ENCODE measurements at regions not wholly inside any gene's neighbourhood (a gene's known extent, or its start where the extent isn't known, plus 50 kb on each side); places are given as distances from the start of the nearest gene placed in this dataset.

GRCh38 chr10:10845185-10845584 is 172.5 kb upstream of the CELF2 start:
- no peak overlapping the region for H3K4me2 ChIP-seq (ENCODE audit: low read depth, low read length)
- no peak overlapping the region for H3K4ac ChIP-seq (ENCODE audit: low read depth, low read length)
- H2AK9ac ChIP-seq (replicated peaks; ENCODE audit: low read depth, low read length, poor library complexity) = no peak overlapping the region
- no peak overlapping the region for H4K5ac ChIP-seq (ENCODE audit: low read depth, low read length)
- no peaks in the 10 kb centered on the region; the same call in 1 of the 2 replicates for H3K27me3 ChIP-seq (ENCODE audit: control insufficient read depth, insufficient read depth, low read length)
- no peaks in the 10 kb centered on the region for H3K36me3 ChIP-seq (ENCODE audit: control insufficient read depth, insufficient read depth, low read length)
- H3K56ac ChIP-seq (ENCODE audit: extremely low read depth, insufficient read depth, low read length) = no peak overlapping the region
- CTCF ChIA-PET = no interaction called here
- no peaks in the 10 kb centered on the region for H3K79me1 ChIP-seq (ENCODE audit: low read depth in 1 of 2, low read length in 2 of 2)
- intact Hi-C loops (cut with micrococcal nuclease) = no loop called here
- TF ChIP-seq MAZ (IDR thresholded peaks at IDR 0.05; ENCODE audit: borderline replicate concordance, low read depth, low read length) (no peak), RFX5 (IDR thresholded peaks at IDR 0.05; ENCODE audit: low read depth, low read length) (no peak), ELK1 (IDR thresholded peaks at IDR 0.05; ENCODE audit: borderline replicate concordance, low read depth, low read length) (no peak), USF2 (IDR thresholded peaks at IDR 0.05; ENCODE audit: low read depth, low read length) (no peak), MXI1 (IDR thresholded peaks at IDR 0.05; ENCODE audit: borderline replicate concordance, low read depth, low read length) (no peak), CHD1 (IDR thresholded peaks at IDR 0.05; ENCODE audit: low read depth, low read length) (no peak), FOS (IDR thresholded peaks at IDR 0.05; ENCODE audit: low read depth, low read length) (no peak)
- POLR2A ChIA-PET (ENCODE audit: unreplicated experiment) = no interaction called here
- in situ Hi-C loops (cut with MboI; ENCODE audit: low sequenced_read_pairs) = no loop called here
- no peak overlapping the region for H2AFZ ChIP-seq (replicated peaks; ENCODE audit: low read length, poor library complexity)
- no peak overlapping the region for H4K91ac ChIP-seq (ENCODE audit: insufficient read depth, low read depth, low read length)
- DNase-seq (no peak), ATAC-seq (ENCODE audit: low read depth) (no peak)
- no peak overlapping the region for H3K9ac ChIP-seq (ENCODE audit: low read depth, low read length)
- no peak overlapping the region for H3K18ac ChIP-seq (ENCODE audit: low read depth, low read length)
- dilution Hi-C loops (cut with HindIII; ENCODE audit: low sequenced_read_pairs, unreplicated experiment) = no loop called here
- no peak overlapping the region for H3K23ac ChIP-seq (ENCODE audit: low read depth, low read length)
- H4K20me1 ChIP-seq (ENCODE audit: insufficient read depth, low read length) = no peaks in the 10 kb centered on the region
- H3K14ac ChIP-seq (replicated peaks; ENCODE audit: low read depth, low read length) = no peak overlapping the region
- H2BK5ac ChIP-seq (ENCODE audit: low read depth, low read length, poor library complexity, severe bottlenecking) = no peak overlapping the region
- H2BK120ac ChIP-seq (ENCODE audit: low read depth, low read length) = no peak overlapping the region
- no peak overlapping the region for H3K4me3 ChIP-seq (ENCODE audit: insufficient read depth, low read depth, low read length)
- BruUV-seq (replicated peaks) = no TSS peak
- no peak overlapping the region for H4K8ac ChIP-seq (ENCODE audit: low read depth in 2 of 2, low read length in 2 of 2)
- no peak overlapping the region for H2BK20ac ChIP-seq (ENCODE audit: low read depth, low read length)
- no CpG with 5 or more reads among the region's 2 CpGs for WGBS, 2 experiments (ENCODE audit: extremely low coverage in 2 of 2, insufficient read length in 1 of 2)
- H3K4me1 ChIP-seq (ENCODE audit: control insufficient read depth, insufficient read depth, low read length) = no peaks in the 10 kb centered on the region
- H3K9me3 ChIP-seq (ENCODE audit: control insufficient read depth, insufficient read depth, low read length) = no peaks in the 10 kb centered on the region
- no peak overlapping the region for H2BK15ac ChIP-seq (ENCODE audit: low read depth, low read length)
- H3K27ac ChIP-seq (ENCODE audit: insufficient read depth, low read length) = no peak overlapping the region
- peaks cover 3% of the 10 kb centered on the region; the same call in 1 of the 2 replicates for H3K9me1 ChIP-seq (ENCODE audit: insufficient read depth, low read length)
- H2AK5ac ChIP-seq (ENCODE audit: low read depth, low read length) = no peak overlapping the region

All from IMR-90 (cell line).